ENCODE measurements at regions not wholly inside any gene's neighbourhood (a gene's known extent, or its start where the extent isn't known, plus 50 kb on each side); places are given as distances from the start of the nearest gene placed in this dataset.
"Not testable (repeated sequence)": the region's sequence is repeated elsewhere in the genome, so short reads cannot be mapped to it uniquely, and the experiment has no call there.

- Mint-ChIP-seq H3K36me3 (ENCODE audit: insufficient read depth) (no peaks in the 10 kb centered on the region), H3K4me3 (no peak overlapping the region), H3K27me3 (ENCODE audit: low read depth) (peaks cover 7% of the 10 kb centered on the region), H3K9me3 (no peaks in the 10 kb centered on the region), H3K4me1 (ENCODE audit: low read depth) (no peaks in the 10 kb centered on the region)
- ATAC-seq = no peak
- DNase-seq = no peak
These were observed 51.7 kb upstream of the MYO10 start for GRCh38 chr5:16987776-16988175.

GRCh38 chr5:16990817-16991520 is 54.9 kb upstream of the MYO10 start:
- H3K4me1 Mint-ChIP-seq (ENCODE audit: low read depth); ATAC-seq; H3K4me3 Mint-ChIP-seq; H3K36me3 Mint-ChIP-seq (ENCODE audit: insufficient read depth); H3K9me3 Mint-ChIP-seq; DNase-seq: not testable (repeated sequence)
- peaks cover 17% of the 10 kb centered on the region for H3K27me3 Mint-ChIP-seq (ENCODE audit: low read depth)

DNA sequence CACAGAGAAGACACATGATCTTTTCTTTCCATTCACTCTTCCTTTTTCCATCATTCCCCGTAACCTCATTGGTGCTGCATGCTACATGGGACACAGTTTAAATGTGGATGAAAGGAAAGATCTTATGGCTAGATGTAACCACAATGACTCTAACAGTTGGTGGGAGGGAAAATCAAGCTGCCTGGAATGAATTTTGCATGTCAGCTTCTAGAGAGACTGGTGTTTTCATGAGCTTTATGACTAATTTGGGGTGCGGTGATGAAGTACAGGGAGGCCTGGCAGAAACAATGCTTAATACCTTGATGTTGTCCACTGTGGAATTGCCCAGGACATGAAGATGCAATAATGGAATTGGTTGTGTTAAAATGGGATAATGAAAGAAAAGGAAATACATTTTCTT is 55.9 kb upstream of the MYO10 start:
- H3K9me3 Mint-ChIP-seq = no peaks in the 10 kb centered on the region
- no peaks in the 10 kb centered on the region for H3K4me1 Mint-ChIP-seq (ENCODE audit: low read depth)
- ATAC-seq = peak in 1 of 2 donors; percentile 34
- peaks cover 17% of the 10 kb centered on the region for H3K27me3 Mint-ChIP-seq (ENCODE audit: low read depth)
- DNase-seq = no peak
- no peak overlapping the region for H3K4me3 Mint-ChIP-seq
- no peaks in the 10 kb centered on the region for H3K36me3 Mint-ChIP-seq (ENCODE audit: insufficient read depth)

DNA sequence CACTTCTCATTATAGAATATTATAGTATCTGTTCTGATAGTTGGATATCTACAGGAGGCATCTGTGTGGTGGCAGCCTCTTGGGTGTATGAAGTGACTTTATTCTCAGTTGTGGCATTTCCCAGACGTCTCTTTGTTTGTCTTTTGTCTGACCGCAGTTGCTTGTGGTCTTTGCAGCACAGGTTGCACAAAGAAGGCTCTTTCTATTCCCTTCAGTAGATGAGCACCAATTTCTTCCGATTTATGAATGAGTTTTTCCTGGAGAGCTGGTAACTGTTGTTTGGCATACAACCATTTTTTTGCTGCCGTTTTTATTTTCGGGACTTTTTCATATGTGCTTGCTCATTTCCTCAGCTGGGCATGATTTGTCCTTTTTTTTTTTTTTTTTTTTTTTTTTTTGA is 56.4 kb upstream of the MYO10 start:
- ATAC-seq (peak in 1 of 2 donors; percentile 34), DNase-seq (no peak)

DNA sequence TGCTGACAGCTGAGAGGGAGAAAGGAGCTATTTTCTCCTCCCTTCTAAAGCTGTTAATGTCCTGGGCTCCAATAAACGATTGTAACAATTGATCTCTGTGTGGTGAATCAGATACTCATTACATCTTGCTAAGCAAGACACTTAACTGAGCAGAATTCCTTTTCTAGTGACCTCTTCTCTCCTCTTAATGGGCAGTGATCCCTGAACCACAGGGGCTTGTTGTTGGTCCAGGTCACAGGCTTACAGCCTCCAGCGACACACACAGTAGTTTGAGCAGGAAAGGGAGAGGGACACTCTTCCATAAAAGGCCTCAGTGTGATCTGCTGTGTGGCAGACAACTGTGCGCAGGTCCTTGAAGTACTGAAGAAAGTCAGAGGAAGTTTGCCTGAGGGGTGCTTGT is 58.5 kb upstream of the MYO10 start:
- H3K4me3 Mint-ChIP-seq = no peak overlapping the region
- H3K36me3 Mint-ChIP-seq (ENCODE audit: insufficient read depth) = no peaks in the 10 kb centered on the region
- ATAC-seq (no peak), DNase-seq (no peak)
- no peaks in the 10 kb centered on the region for H3K9me3 Mint-ChIP-seq
- H3K4me1 Mint-ChIP-seq (ENCODE audit: low read depth) = no peaks in the 10 kb centered on the region
- peaks cover 17% of the 10 kb centered on the region for H3K27me3 Mint-ChIP-seq (ENCODE audit: low read depth)

More for the DNA sequence above, 56.4 kb upstream of the MYO10 start:
- H3K4me3 Mint-ChIP-seq = no peak overlapping the region
- H3K27me3 Mint-ChIP-seq (ENCODE audit: low read depth) = peaks cover 17% of the 10 kb centered on the region
- no peaks in the 10 kb centered on the region for H3K36me3 Mint-ChIP-seq (ENCODE audit: insufficient read depth)
- H3K9me3 Mint-ChIP-seq = no peaks in the 10 kb centered on the region
- no peaks in the 10 kb centered on the region for H3K4me1 Mint-ChIP-seq (ENCODE audit: low read depth)

DNA sequence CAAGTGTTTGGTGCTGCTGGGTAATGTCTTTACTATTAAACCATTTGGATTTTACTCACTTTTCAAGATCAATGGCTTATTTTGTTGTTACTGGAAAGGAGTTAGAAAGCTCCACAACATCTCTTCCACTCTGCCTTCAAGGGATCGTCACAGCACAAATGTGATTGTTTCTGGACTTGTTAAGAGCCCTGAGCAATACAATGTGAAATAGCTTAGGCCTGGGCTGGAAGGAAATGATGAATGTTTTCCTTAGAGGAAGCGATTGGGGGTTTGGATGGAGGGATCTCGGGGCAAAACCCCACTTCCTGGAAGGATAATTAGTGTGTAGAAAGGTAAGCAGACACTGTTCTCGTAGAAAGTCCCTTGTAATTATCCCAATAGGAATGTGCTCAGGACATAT is 59.3 kb upstream of the MYO10 start:
- Mint-ChIP-seq H3K36me3 (ENCODE audit: insufficient read depth) (no peaks in the 10 kb centered on the region), H3K9me3 (no peaks in the 10 kb centered on the region), H3K4me1 (ENCODE audit: low read depth) (no peaks in the 10 kb centered on the region), H3K4me3 (no peak overlapping the region), H3K27me3 (ENCODE audit: low read depth) (peaks cover 17% of the 10 kb centered on the region)
- no peak for ATAC-seq
- DNase-seq = no peak

- no peak overlapping the region for H3K4me3 Mint-ChIP-seq
- no peaks in the 10 kb centered on the region for H3K9me3 Mint-ChIP-seq
- H3K27me3 Mint-ChIP-seq (ENCODE audit: low read depth) = no peaks in the 10 kb centered on the region
- ATAC-seq (no peak), DNase-seq (no peak)
- no peaks in the 10 kb centered on the region for H3K4me1 Mint-ChIP-seq (ENCODE audit: low read depth)
- no peaks in the 10 kb centered on the region for H3K36me3 Mint-ChIP-seq (ENCODE audit: insufficient read depth)
These were observed 64.3 kb upstream of the MYO10 start for GRCh38 chr5:17000291-17000939.

DNA sequence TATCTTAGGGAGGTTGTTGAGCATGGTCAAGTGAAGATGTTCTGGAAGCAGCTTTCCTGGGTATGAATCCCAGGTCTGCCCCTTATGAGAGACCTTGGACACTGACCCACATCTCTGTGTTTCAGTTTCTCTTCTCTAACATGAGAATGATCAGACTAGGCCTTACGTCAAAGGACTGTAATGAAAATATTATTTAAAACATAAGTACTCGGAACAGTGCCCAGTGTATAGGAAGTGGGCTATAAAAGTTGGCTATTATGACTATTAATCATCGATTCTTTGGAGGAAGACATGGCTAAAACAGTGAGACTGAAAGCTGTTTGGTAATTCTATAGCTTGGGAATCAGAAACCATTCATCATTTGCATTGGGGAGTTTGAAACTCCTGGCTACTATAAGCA is 65.3 kb upstream of the MYO10 start:
- H3K4me3 Mint-ChIP-seq = no peak overlapping the region
- no peak for DNase-seq
- no peaks in the 10 kb centered on the region for H3K27me3 Mint-ChIP-seq (ENCODE audit: low read depth)
- no peaks in the 10 kb centered on the region for H3K4me1 Mint-ChIP-seq (ENCODE audit: low read depth)
- ATAC-seq = no peak
- no peaks in the 10 kb centered on the region for H3K9me3 Mint-ChIP-seq
- no peaks in the 10 kb centered on the region for H3K36me3 Mint-ChIP-seq (ENCODE audit: insufficient read depth)

GRCh38 chr5:17004441-17005106 is 68.5 kb upstream of the MYO10 start:
- H3K27me3 Mint-ChIP-seq (ENCODE audit: low read depth) = no peaks in the 10 kb centered on the region
- no peaks in the 10 kb centered on the region for H3K36me3 Mint-ChIP-seq (ENCODE audit: insufficient read depth)
- H3K4me3 Mint-ChIP-seq = no peak overlapping the region
- ATAC-seq (no peak), DNase-seq (no peak)
- H3K9me3 Mint-ChIP-seq = no peaks in the 10 kb centered on the region
- H3K4me1 Mint-ChIP-seq (ENCODE audit: low read depth) = no peaks in the 10 kb centered on the region

- H3K36me3 Mint-ChIP-seq (ENCODE audit: insufficient read depth) = no peaks in the 10 kb centered on the region
- no peak overlapping the region for H3K4me3 Mint-ChIP-seq
- H3K4me1 Mint-ChIP-seq (ENCODE audit: low read depth) = no peaks in the 10 kb centered on the region
- no peak for DNase-seq
- H3K9me3 Mint-ChIP-seq = no peaks in the 10 kb centered on the region
- no peak for ATAC-seq
- no peaks in the 10 kb centered on the region for H3K27me3 Mint-ChIP-seq (ENCODE audit: low read depth)
These were observed 69.2 kb upstream of the MYO10 start for GRCh38 chr5:17005107-17005828.

DNA sequence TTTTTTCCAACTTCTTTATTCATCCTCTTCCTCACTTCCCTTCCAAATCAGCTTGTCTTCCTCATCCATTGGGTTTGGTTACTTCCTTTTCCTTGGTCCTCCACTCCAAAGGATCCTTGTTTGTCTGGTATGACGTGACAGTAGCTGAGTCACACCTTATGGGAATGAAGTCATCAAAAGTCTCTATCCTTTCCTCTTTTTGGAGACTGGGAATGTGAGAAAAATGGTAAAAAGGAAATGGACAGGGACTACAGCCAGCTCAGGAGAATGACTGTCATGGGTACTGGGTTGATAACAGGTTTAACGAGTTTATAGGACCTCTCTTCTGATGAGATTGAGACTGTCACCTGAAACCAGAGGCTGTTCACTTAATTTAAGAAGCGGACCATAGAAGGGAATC is 76.2 kb upstream of the MYO10 start:
- Mint-ChIP-seq H3K9me3 (no peaks in the 10 kb centered on the region), H3K4me3 (no peak overlapping the region), H3K36me3 (ENCODE audit: insufficient read depth) (no peaks in the 10 kb centered on the region), H3K4me1 (ENCODE audit: low read depth) (no peaks in the 10 kb centered on the region), H3K27me3 (ENCODE audit: low read depth) (no peaks in the 10 kb centered on the region)
- DNase-seq (no peak), ATAC-seq (no peak)

GRCh38 chr5:17014686-17015085 is 78.6 kb upstream of the MYO10 start:
- Mint-ChIP-seq H3K36me3 (ENCODE audit: insufficient read depth) (no peaks in the 10 kb centered on the region), H3K4me3 (no peak overlapping the region), H3K4me1 (ENCODE audit: low read depth) (no peaks in the 10 kb centered on the region), H3K9me3 (no peaks in the 10 kb centered on the region), H3K27me3 (ENCODE audit: low read depth) (no peaks in the 10 kb centered on the region)
- DNase-seq (no peak), ATAC-seq (no peak)

DNA sequence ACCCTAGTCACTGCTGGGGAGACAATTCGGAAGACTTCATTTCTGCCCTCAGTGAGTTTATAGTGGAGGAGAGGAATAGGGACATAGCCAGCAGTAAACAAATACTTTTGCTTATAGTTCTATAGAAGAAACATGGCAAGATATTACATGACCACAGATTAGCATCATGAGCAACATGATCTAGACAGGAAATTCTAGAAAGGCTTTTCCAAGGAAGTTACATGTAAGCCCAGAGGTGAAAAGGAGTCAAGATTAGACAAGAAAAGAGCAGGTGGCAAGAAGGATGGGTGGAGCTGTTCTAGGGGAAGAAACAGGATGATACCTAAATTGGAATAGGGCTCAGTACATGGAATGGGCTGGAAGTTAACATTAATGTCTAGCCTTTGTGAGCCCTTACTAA is 82.8 kb upstream of the MYO10 start:
- H3K4me1 Mint-ChIP-seq (ENCODE audit: low read depth) = no peaks in the 10 kb centered on the region
- H3K9me3 Mint-ChIP-seq = no peaks in the 10 kb centered on the region
- no peak overlapping the region for H3K4me3 Mint-ChIP-seq
- ATAC-seq (no peak), DNase-seq (no peak)
- H3K27me3 Mint-ChIP-seq (ENCODE audit: low read depth) = no peaks in the 10 kb centered on the region
- H3K36me3 Mint-ChIP-seq (ENCODE audit: insufficient read depth) = no peaks in the 10 kb centered on the region

DNA sequence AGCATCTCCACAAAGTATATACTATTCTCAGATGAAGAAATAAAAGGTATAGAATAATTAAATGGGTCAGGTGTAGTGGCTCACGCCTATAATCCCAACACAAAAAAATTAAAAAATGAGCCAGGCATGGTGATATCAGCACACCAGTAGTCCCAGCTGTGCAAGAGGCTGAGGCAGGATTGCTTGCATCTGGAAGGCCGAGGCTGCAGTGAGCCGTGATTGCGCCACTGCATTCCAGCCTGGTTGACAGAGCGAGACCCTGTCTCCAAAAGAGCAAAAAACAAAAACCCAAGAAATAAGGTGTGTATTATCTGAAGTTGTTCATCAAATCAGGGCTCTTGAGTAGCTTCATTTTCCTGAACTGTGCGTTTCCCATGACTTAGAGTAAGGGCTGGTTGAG is 83.2 kb upstream of the MYO10 start:
- Mint-ChIP-seq H3K36me3 (ENCODE audit: insufficient read depth) (no peaks in the 10 kb centered on the region), H3K4me1 (ENCODE audit: low read depth) (no peaks in the 10 kb centered on the region), H3K27me3 (ENCODE audit: low read depth) (no peaks in the 10 kb centered on the region), H3K4me3 (no peak overlapping the region), H3K9me3 (no peaks in the 10 kb centered on the region)
- DNase-seq (no peak), ATAC-seq (no peak)
